A549 (cell line): ENCODE measurements at regions not wholly inside any gene's neighbourhood (a gene's known extent, or its start where the extent isn't known, plus 50 kb on each side); places are given as distances from the start of the nearest gene placed in this dataset.

ENCODE experiments used
- ATAC-seq, 2 experiments: fragments of 200-7000 bp in 1 of 2; fragments of >200 bp in 1 of 2; cut with Nextera tagmentation in 1 of 2; cut with Tn5 transposase in 1 of 2; 3 replicates each; pipeline versions ENCODE4 v1.8.0 to v1.9.1; 2018 to 2020; ENCODE audit warnings: mild to moderate bottlenecking in 1 of 2, moderate library complexity in 1 of 2
- CTCF ChIA-PET: fragments of 300-600 bp; sonication (Branson Sonifier 250); formaldehyde crosslinking; extraction: SDS; loops from one replicate; lab custom pipeline; 2021; ENCODE audit warnings: antibody characterized with exemption, inconsistent platforms; lab: Yijun Ruan, JAX
- POLR2A ChIA-PET: fragments of 350-600 bp; formaldehyde crosslinking; extraction: SDS; loops from one replicate; lab custom pipeline; 2021; ENCODE audit warnings: antibody characterized with exemption, inconsistent platforms; lab: Yijun Ruan, JAX
- DNase-seq, 2 experiments: peaks; one replicate each; pipeline versions ENCODE4 v3.0.0 to v3.0.0-alpha.2; 2011 to 2016; ENCODE audit warnings: low read depth in 1 of 2, low spot score in 1 of 2
- FAIRE-seq: peaks from 2 replicates; lab custom pipeline; 2011; peaks lifted over from hg19 to GRCh38; lab: Jason Lieb, UNC
- H3K27ac ChIP-seq, 2 experiments: fragments of >200 bp; sonication (Bioruptor Twin); formaldehyde crosslinking; 3 replicates each; pipeline ENCODE4 v1.5.1; 2016 to 2017
- H3K4me1 ChIP-seq: fragments of >200 bp; sonication (Bioruptor Twin); formaldehyde crosslinking; 3 replicates; pipeline ENCODE4 v1.6.1; 2016
- H3K4me2 ChIP-seq: fragments of >200 bp; sonication (Bioruptor Twin); formaldehyde crosslinking; 3 replicates; pipeline ENCODE4 v1.6.1; 2016
- H3K4me3 ChIP-seq: fragments of >200 bp; sonication (Bioruptor Twin); formaldehyde crosslinking; 3 replicates; pipeline ENCODE4 v1.5.1; 2016
- H3K9me3 ChIP-seq: fragments of >200 bp; sonication (Bioruptor Twin); formaldehyde crosslinking; 3 replicates; pipeline ENCODE4 v1.6.1; 2016
- BHLHE40 ChIP-seq: IDR thresholded peaks from 2 replicates; pipeline ENCODE4 v1.6.1; 2012; ENCODE audit warnings: low read depth, low read length, inconsistent platforms
- CEBPB ChIP-seq, 2 experiments: fragments of >200 bp in 1 of 2; sonication (Bioruptor Twin) in 1 of 2; formaldehyde crosslinking in 1 of 2; IDR thresholded peaks; 2 replicates each; pipeline ENCODE4 v1.6.1; 2012 to 2016
- CHD4 ChIP-seq: fragments of 200-600 bp; sonication (generic); IDR thresholded peaks from 2 replicates; pipeline ENCODE4 v1.6.1; 2016; ENCODE audit warnings: antibody characterized with exemption, mild to moderate bottlenecking, borderline replicate concordance
- CTCF ChIP-seq: fragments of >200 bp; sonication (Bioruptor Twin); formaldehyde crosslinking; IDR thresholded peaks from 3 replicates; pipeline ENCODE4 v1.5.1; 2016
- EHMT2 ChIP-seq: fragments of 200-600 bp; sonication (generic); IDR thresholded peaks from 2 replicates; pipeline ENCODE4 v1.6.1; 2016; ENCODE audit warnings: antibody characterized with exemption, low read depth, mild to moderate bottlenecking, moderate library complexity
- FOXS1 ChIP-seq: fragments of 250-450 bp; sonication (Bioruptor Pico); IDR thresholded peaks from 2 replicates; pipeline ENCODE4 v1.5.0; 2020; ENCODE audit warnings: mild to moderate bottlenecking, moderate library complexity
- HDAC2 ChIP-seq: fragments of 200-600 bp; sonication (generic); IDR thresholded peaks from 2 replicates; pipeline ENCODE4 v1.6.1; 2016
- HEYL ChIP-seq: fragments of 250-450 bp; sonication (Bioruptor Pico); IDR thresholded peaks from 2 replicates; pipeline ENCODE4 v1.8.0; 2021; ENCODE audit warnings: mild to moderate bottlenecking, moderate library complexity
- HOXA7 ChIP-seq: fragments of 250-450 bp; sonication (Bioruptor Pico); IDR thresholded peaks from 2 replicates; pipeline ENCODE4 v1.5.0; 2020; ENCODE audit warnings: mild to moderate bottlenecking, moderate library complexity
- JUNB ChIP-seq: fragments of >200 bp; sonication (Bioruptor Twin); formaldehyde crosslinking; IDR thresholded peaks from 2 replicates; pipeline ENCODE4 v1.6.1; 2016
- KDM1A ChIP-seq: fragments of 200-600 bp; sonication (generic); IDR thresholded peaks from 2 replicates; pipeline ENCODE4 v1.6.1; 2016; ENCODE audit warnings: low read depth, mild to moderate bottlenecking
- KDM5A ChIP-seq: fragments of 200-600 bp; sonication (generic); IDR thresholded peaks from 2 replicates; pipeline ENCODE4 v1.6.1; 2016; ENCODE audit warnings: antibody characterized with exemption, mild to moderate bottlenecking
- RAD21 ChIP-seq, 2 experiments: fragments of >200 bp in 1 of 2; sonication (Bioruptor Twin) in 1 of 2; formaldehyde crosslinking in 1 of 2; IDR thresholded peaks in 1 of 2; conservative IDR thresholded peaks in 1 of 2; 2 replicates in 1 of 2; 3 replicates in 1 of 2; pipeline ENCODE4 v1.6.1; 2012 to 2018; ENCODE audit warnings: inconsistent platforms in 1 of 2
- RARB ChIP-seq: fragments of 250-450 bp; sonication (Bioruptor Pico); IDR thresholded peaks from 2 replicates; pipeline ENCODE4 v1.8.0; 2021; ENCODE audit warnings: mild to moderate bottlenecking, moderate library complexity
- RFX5 ChIP-seq: fragments of 450-650 bp; IDR thresholded peaks from 2 replicates; pipeline ENCODE4 v1.7.1; 2014; ENCODE audit warnings: antibody characterized with exemption, mild to moderate bottlenecking, moderate library complexity
- RNF2 ChIP-seq: fragments of 200-600 bp; sonication (generic); IDR thresholded peaks from 2 replicates; pipeline ENCODE4 v1.6.1; 2016; ENCODE audit warnings: low read depth, mild to moderate bottlenecking, antibody characterized with exemption, moderate library complexity, borderline replicate concordance
- ZC3H11A ChIP-seq: fragments of 450-650 bp; IDR thresholded peaks from 2 replicates; pipeline ENCODE4 v1.6.1; 2014; ENCODE audit warnings: antibody characterized with exemption, mild to moderate bottlenecking
- ZNF302 ChIP-seq: fragments of 250-450 bp; sonication (Bioruptor Pico); IDR thresholded peaks from 2 replicates; pipeline ENCODE4 v1.9.0; 2021; ENCODE audit warnings: inconsistent platforms, mild to moderate bottlenecking, moderate library complexity
- WGBS: methylation state at CpG from one replicate; pipeline ENCODE4 v1.1.6; 2017; ENCODE audit errors: missing lambda C conversion rate; 5-methylcytosine and 5-hydroxymethylcytosine counted together
- TF ChIP-seq, protein P1 (sequence below): fragments of 250-450 bp; sonication (Bioruptor Pico); IDR thresholded peaks from 2 replicates; pipeline ENCODE4 v1.5.0; 2020; ENCODE audit warnings: low read depth, mild to moderate bottlenecking, moderate library complexity
- TF ChIP-seq, protein P2 (sequence below): IDR thresholded peaks from 2 replicates; pipeline ENCODE4 v1.6.1; 2012
- TF ChIP-seq, protein P3 (sequence below): fragments of 150-350 bp; IDR thresholded peaks from 2 replicates; pipeline ENCODE4 v1.6.1; 2014; ENCODE audit warnings: low read depth, mild to moderate bottlenecking, low read length
- TF ChIP-seq, protein P4 (sequence below): fragments of >200 bp; sonication (Bioruptor Twin); formaldehyde crosslinking; IDR thresholded peaks from 2 replicates; pipeline ENCODE4 v1.6.1; 2016

GRCh38 chr5:88583471-88583870, 299.5 kb downstream of the MEF2C start:
- no peaks in the 10 kb centered on the region for H3K4me1 ChIP-seq
- no peak overlapping the region for H3K4me3 ChIP-seq
- ChIA-PET CTCF (no interaction called here), POLR2A (no interaction called here)
- no peaks in the 10 kb centered on the region for H3K9me3 ChIP-seq
- DNase-seq, result no peak
- H3K27ac ChIP-seq, result no peak overlapping the region
- WGBS, result 40% methylated on average over 1 of the region's 1 CpG
- ATAC-seq, result no peak
- FAIRE-seq, result no peak
- H3K4me2 ChIP-seq, result no peak overlapping the region
- TF ChIP-seq CHD4 (no peak), FOXS1 (CRISPR knock-in tag) (no peak), RAD21 (conservative IDR thresholded peaks at IDR 0.05 in 1 of 2, IDR thresholded peaks at IDR 0.05 in 1 of 2) (no peak), CTCF (no peak), BHLHE40 (no peak), EHMT2 (no peak), KDM1A (no peak), RARB (CRISPR knock-in tag) (no peak)
- TF ChIP-seq, protein P1, sequence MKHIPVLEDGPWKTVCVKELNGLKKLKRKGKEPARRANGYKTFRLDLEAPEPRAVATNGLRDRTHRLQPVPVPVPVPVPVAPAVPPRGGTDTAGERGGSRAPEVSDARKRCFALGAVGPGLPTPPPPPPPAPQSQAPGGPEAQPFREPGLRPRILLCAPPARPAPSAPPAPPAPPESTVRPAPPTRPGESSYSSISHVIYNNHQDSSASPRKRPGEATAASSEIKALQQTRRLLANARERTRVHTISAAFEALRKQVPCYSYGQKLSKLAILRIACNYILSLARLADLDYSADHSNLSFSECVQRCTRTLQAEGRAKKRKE (CRISPR knock-in tag), result no peak
- TF ChIP-seq, protein P2, sequence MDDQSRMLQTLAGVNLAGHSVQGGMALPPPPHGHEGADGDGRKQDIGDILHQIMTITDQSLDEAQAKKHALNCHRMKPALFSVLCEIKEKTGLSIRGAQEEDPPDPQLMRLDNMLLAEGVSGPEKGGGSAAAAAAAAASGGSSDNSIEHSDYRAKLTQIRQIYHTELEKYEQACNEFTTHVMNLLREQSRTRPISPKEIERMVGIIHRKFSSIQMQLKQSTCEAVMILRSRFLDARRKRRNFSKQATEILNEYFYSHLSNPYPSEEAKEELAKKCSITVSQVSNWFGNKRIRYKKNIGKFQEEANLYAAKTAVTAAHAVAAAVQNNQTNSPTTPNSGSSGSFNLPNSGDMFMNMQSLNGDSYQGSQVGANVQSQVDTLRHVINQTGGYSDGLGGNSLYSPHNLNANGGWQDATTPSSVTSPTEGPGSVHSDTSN, result no peak

GRCh38 chr5:88558366-88558765, 289.7 kb upstream of the TMEM161B start:
- ChIA-PET CTCF (no interaction called here), POLR2A (no interaction called here)
- H3K4me3 ChIP-seq, result no peak overlapping the region
- ATAC-seq, result no peak
- TF ChIP-seq HOXA7 (CRISPR knock-in tag) (no peak), CTCF (no peak), ZC3H11A (no peak), JUNB (no peak), KDM5A (no peak), ZNF302 (no peak), BHLHE40 (no peak), HDAC2 (no peak), HEYL (CRISPR knock-in tag) (no peak), RFX5 (no peak), CEBPB (IDR thresholded peaks at IDR 0.05) (no peak), RAD21 (conservative IDR thresholded peaks at IDR 0.05 in 1 of 2, IDR thresholded peaks at IDR 0.05 in 1 of 2) (no peak), RNF2 (no peak), RARB (CRISPR knock-in tag) (no peak)
- TF ChIP-seq, protein P3, sequence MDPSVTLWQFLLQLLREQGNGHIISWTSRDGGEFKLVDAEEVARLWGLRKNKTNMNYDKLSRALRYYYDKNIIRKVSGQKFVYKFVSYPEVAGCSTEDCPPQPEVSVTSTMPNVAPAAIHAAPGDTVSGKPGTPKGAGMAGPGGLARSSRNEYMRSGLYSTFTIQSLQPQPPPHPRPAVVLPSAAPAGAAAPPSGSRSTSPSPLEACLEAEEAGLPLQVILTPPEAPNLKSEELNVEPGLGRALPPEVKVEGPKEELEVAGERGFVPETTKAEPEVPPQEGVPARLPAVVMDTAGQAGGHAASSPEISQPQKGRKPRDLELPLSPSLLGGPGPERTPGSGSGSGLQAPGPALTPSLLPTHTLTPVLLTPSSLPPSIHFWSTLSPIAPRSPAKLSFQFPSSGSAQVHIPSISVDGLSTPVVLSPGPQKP, result no peak
- TF ChIP-seq, protein P4, sequence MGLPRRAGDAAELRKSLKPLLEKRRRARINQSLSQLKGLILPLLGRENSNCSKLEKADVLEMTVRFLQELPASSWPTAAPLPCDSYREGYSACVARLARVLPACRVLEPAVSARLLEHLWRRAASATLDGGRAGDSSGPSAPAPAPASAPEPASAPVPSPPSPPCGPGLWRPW, result no peak
- TF ChIP-seq, protein P1 (CRISPR knock-in tag), result no peak
- no peak overlapping the region for H3K27ac ChIP-seq
- no peak overlapping the region for H3K4me2 ChIP-seq
- no peaks in the 10 kb centered on the region for H3K9me3 ChIP-seq
- no peak for DNase-seq
- H3K4me1 ChIP-seq, result no peaks in the 10 kb centered on the region
- WGBS, result 57% methylated on average over 5 of the region's 5 CpGs
- FAIRE-seq, result no peak
